Thyroid gland (tissue), 4 donors: ENCODE measurements at regions not wholly inside any gene's neighbourhood (a gene's known extent, or its start where the extent isn't known, plus 50 kb on each side); places are given as distances from the start of the nearest gene placed in this dataset.
"Not testable (repeated sequence)": the region's sequence is repeated elsewhere in the genome, so short reads cannot be mapped to it uniquely, and the experiment has no call there.

Source experiments
- DNase-seq, 2 donors: peaks; one replicate each; pipeline ENCODE4 v3.0.0-alpha.2; 2019
- H3K27ac ChIP-seq, 3 donors: fragments of 200-600 bp; sonication (generic); 1 replicate in 2 of 3; 2 replicates in 1 of 3; pipeline ENCODE4 v1.5.1; 2016 to 2019; ENCODE audit warnings: mild to moderate bottlenecking in 1 of 3, moderate library complexity in 1 of 3
- H3K27me3 ChIP-seq: fragments of 200-600 bp; sonication (generic); one replicate; pipeline ENCODE4 v1.5.1; 2019
- H3K36me3 ChIP-seq, 2 donors: fragments of 200-600 bp; sonication (generic); one replicate each; pipeline ENCODE4 v1.5.1; 2016 to 2019
- H3K4me1 ChIP-seq, 2 donors: fragments of 200-600 bp; sonication (generic); one replicate each; pipeline ENCODE4 v1.5.1; 2017 to 2019
- H3K4me3 ChIP-seq, 3 donors: fragments of 200-600 bp; sonication (generic); replicated peaks in 1 of 3; 1 replicate in 2 of 3; 2 replicates in 1 of 3; pipeline ENCODE4 v1.5.1; 2016; ENCODE audit warnings: mild to moderate bottlenecking in 1 of 3
- H3K9me3 ChIP-seq: fragments of 200-600 bp; sonication (generic); one replicate; pipeline ENCODE4 v1.5.1; 2017
- POLR2A ChIP-seq, 2 donors: fragments of 450-650 bp; IDR thresholded peaks; one replicate each; pipeline ENCODE4 v1.6.1; 2017; ENCODE audit warnings: antibody characterized with exemption in 2 of 2, mild to moderate bottlenecking in 2 of 2, moderate library complexity in 1 of 2
- WGBS, 2 donors: methylation state at CpG; one replicate each; pipeline ENCODE4 v1.1.5; 2017; 5-methylcytosine and 5-hydroxymethylcytosine counted together
- intact Hi-C: fragments of 100-400 bp; cut with DNase I; formaldehyde crosslinking; loops from one replicate; pipeline ENCODE4 v1.15.1; 2023
- TF ChIP-seq, protein P1 (sequence below), 6 experiments: fragments of 200-600 bp in 3 of 6; fragments of 450-650 bp in 3 of 6; sonication (generic) in 3 of 6; IDR thresholded peaks; one replicate each; pipeline ENCODE4 v1.5.1; 2016 to 2019; ENCODE audit warnings: antibody characterized with exemption in 6 of 6, mild to moderate bottlenecking in 2 of 6, inconsistent platforms in 1 of 6, moderate library complexity in 1 of 6

DNA sequence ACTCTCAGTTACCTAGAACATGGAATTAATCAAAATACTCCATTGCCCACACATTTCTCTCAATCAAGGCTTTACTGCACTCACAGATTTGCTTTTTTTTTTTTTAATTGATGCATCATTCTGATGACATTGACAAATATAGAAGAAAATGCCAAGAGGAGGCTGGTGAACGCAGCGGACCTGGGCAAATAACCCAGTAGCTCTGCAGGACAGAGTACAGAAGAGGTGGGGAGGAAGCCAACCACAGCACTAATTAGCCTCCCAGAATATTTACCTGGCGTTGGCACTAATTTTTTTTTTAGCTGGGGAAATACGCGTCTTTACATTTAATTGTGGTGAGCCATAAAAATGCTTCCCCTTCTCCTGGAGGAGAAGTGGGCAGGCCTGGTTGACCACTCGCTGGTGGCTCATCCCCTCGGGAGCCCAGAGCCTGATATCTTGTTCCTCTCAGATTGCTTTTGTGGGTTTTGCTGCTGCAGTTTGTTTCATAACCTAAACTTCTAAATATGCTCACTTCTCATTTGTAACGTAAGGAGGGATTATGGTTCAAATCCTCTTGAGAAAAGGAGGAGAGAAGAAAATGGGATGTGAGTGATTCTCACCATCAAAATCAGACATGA lies 165.8 kb upstream of the EPB41L3 start:
- no peak overlapping the region for H3K27ac ChIP-seq
- WGBS, 2 donors = 78 to 87% methylated on average over 8 of the region's 8 CpGs

DNA sequence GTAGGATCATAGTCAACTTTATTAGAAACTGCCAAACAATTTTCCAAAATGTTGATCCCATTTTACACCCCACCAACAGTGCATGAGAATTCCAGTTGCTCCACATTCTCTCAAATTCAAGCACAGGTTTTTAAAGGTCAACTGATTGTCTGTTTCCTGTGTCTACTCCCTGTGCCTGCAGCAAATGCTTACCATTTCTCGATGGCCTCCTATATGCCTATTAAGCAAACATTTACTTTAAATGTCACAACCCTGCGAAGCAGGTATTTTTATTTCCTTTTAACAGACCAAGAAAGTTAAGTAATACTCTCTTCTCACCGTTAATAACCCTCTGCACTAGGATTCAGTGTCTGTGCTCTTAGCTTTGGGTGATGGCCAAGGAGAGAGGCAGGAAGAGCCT lies 163.8 kb upstream of the EPB41L3 start:
- Histone ChIP-seq H3K27me3 (no peaks in the 10 kb centered on the region), H3K4me3 (no peak overlapping the region), H3K9me3 (no peaks in the 10 kb centered on the region), H3K27ac (no peak overlapping the region), H3K36me3 (no peaks in the 10 kb centered on the region), H3K4me1 (no peaks in the 10 kb centered on the region)
- no peak for DNase-seq
- TF ChIP-seq, protein P1, sequence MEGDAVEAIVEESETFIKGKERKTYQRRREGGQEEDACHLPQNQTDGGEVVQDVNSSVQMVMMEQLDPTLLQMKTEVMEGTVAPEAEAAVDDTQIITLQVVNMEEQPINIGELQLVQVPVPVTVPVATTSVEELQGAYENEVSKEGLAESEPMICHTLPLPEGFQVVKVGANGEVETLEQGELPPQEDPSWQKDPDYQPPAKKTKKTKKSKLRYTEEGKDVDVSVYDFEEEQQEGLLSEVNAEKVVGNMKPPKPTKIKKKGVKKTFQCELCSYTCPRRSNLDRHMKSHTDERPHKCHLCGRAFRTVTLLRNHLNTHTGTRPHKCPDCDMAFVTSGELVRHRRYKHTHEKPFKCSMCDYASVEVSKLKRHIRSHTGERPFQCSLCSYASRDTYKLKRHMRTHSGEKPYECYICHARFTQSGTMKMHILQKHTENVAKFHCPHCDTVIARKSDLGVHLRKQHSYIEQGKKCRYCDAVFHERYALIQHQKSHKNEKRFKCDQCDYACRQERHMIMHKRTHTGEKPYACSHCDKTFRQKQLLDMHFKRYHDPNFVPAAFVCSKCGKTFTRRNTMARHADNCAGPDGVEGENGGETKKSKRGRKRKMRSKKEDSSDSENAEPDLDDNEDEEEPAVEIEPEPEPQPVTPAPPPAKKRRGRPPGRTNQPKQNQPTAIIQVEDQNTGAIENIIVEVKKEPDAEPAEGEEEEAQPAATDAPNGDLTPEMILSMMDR (IDR thresholded peaks at IDR 0.05) = no peak
- TF ChIP-seq POLR2A (IDR thresholded peaks at IDR 0.05) = no peak
- intact Hi-C loops = no loop called here
- WGBS, 2 donors = 54 to 59% methylated on average over 3 of the region's 3 CpGs

More for the DNA sequence above, 165.8 kb upstream of the EPB41L3 start:
- TF ChIP-seq, protein P1 (IDR thresholded peaks at IDR 0.05) = no peak
- no peak for TF ChIP-seq POLR2A (IDR thresholded peaks at IDR 0.05)
- no peak overlapping the region for H3K4me3 ChIP-seq
- no peaks in the 10 kb centered on the region for H3K9me3 ChIP-seq
- no peaks in the 10 kb centered on the region for H3K4me1 ChIP-seq
- H3K27me3 ChIP-seq = no peaks in the 10 kb centered on the region
- no peaks in the 10 kb centered on the region for H3K36me3 ChIP-seq
- intact Hi-C loops = no loop called here
- no peak for DNase-seq

DNA sequence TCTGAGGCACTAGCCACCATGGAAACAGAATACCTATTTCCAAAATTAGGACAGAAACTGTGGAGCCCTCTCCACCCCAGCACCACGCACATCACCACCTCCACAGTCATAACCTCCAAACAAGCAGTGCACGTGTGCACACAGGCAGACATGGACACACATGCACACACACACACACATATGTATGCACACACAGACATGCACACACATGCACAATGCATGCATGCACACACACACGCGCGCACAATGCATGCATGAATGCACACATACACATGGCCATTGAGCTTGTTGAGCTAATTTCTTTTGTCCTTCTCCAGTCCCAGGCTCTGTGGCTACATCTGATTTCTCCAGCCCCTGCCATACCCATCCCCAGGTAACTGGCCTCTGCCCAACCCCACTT lies 161.6 kb upstream of the EPB41L3 start:
- no peaks in the 10 kb centered on the region for H3K36me3 ChIP-seq
- no peaks in the 10 kb centered on the region for H3K27me3 ChIP-seq
- H3K27ac ChIP-seq = no peak overlapping the region
- 93 to 98% methylated on average over 5 of the region's 5 CpGs for WGBS, 2 donors
- no peaks in the 10 kb centered on the region for H3K4me1 ChIP-seq
- no peak for DNase-seq
- H3K9me3 ChIP-seq = no peaks in the 10 kb centered on the region
- no peak overlapping the region for H3K4me3 ChIP-seq
- intact Hi-C loops = no loop called here
- TF ChIP-seq, protein P1 (IDR thresholded peaks at IDR 0.05) = no peak
- TF ChIP-seq POLR2A (IDR thresholded peaks at IDR 0.05) = no peak

DNA sequence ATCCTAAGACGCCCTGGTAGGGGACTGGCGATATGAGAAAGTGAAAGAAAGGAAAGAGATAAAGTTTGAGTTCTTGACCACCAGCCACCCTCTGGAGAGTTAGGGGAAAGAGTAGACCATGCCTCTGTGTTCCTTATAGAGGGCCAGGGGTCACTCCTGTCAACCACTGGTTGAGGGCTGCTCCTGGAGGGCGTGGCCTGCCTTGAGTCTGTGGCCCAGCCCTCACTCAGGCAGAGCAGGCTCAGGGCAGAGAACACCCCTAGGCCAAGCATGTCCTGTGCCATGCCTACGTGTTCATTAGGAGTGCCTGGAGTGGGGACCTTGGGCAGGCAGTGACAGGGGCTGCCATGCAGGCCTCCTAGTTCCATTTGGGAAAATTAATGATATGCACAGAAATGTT lies 161.1 kb upstream of the EPB41L3 start:
- TF ChIP-seq, protein P1 (IDR thresholded peaks at IDR 0.05) = no peak
- TF ChIP-seq POLR2A (IDR thresholded peaks at IDR 0.05) = no peak
- intact Hi-C loops = no loop called here
- H3K36me3 ChIP-seq = no peaks in the 10 kb centered on the region
- no peaks in the 10 kb centered on the region for H3K27me3 ChIP-seq
- no peak overlapping the region for H3K27ac ChIP-seq
- 68 to 85% methylated on average over 3 to 4 of the region's 4 CpGs for WGBS, 2 donors
- DNase-seq = no peak
- H3K9me3 ChIP-seq = no peaks in the 10 kb centered on the region
- H3K4me1 ChIP-seq = no peaks in the 10 kb centered on the region
- H3K4me3 ChIP-seq = no peak overlapping the region

DNA sequence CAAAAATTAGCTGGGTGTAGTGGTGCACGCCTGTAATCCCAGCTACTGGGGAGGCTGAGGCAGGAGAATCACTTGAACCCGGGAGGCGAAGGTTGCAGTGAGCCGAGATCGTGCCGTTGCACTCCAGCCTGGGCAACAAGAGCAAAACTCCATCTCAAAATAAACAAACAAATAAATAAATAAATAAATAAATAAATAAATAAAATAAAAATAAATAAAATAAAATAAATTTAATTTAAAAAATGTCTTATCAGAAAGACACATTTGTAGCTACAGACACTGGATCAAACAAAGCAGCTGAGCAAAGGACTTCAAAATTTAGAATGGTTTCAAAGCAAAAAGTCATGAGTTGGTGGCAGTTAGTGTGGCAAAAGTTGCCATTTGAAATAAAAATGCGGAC lies 158.2 kb upstream of the EPB41L3 start:
- 88 to 89% methylated on average over 7 of the region's 7 CpGs for WGBS, 2 donors
- H3K4me3 ChIP-seq, H3K4me1 ChIP-seq, DNase-seq, intact Hi-C loops, H3K36me3 ChIP-seq, H3K27ac ChIP-seq, H3K9me3 ChIP-seq, H3K27me3 ChIP-seq: not testable (repeated sequence)
